ENCODE measurements at regions not wholly inside any gene's neighbourhood (a gene's known extent, or its start where the extent isn't known, plus 50 kb on each side); places are given as distances from the start of the nearest gene placed in this dataset.

DNA sequence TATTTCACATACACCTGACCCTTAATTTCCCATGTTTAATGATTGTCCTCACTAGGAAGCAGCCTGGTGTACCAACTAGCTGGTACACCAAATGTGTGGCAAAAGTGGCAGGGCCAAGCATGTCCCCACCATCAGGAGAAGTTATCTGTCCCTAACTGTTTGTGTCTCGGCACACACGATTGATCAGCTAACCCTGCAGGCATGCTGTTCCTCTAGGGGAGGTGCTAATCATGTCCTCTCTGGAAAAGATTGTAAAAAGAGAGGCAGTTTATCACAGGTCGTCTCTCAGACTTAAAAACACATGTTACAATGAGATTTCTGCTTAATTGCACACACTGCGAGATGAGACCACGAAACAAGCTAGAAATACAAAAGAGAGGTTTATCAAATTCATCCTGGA, 342.7 kb downstream of the DIRAS2 start:
- no peak overlapping the region for H3K4me3 ChIP-seq (ENCODE audit: low read length)
- H3K4me2 ChIP-seq (ENCODE audit: low read depth, low read length), result no peak overlapping the region
- no peaks in the 10 kb centered on the region for H3K9me2 ChIP-seq (replicated peaks; ENCODE audit: insufficient read depth, low read length)
- no peaks in the 10 kb centered on the region for H3K27me3 ChIP-seq (replicated peaks; ENCODE audit: insufficient read depth, low read length)
- no peaks in the 10 kb centered on the region for H3K9me3 ChIP-seq (replicated peaks; ENCODE audit: insufficient read depth, low read length)
- no peaks in the 10 kb centered on the region for H4K20me1 ChIP-seq (ENCODE audit: insufficient read depth, low read length)
- H3K4me1 ChIP-seq (ENCODE audit: low read length), result no peaks in the 10 kb centered on the region
- no peak overlapping the region for H2AFZ ChIP-seq (ENCODE audit: low read length)
- H3K36me3 ChIP-seq (replicated peaks; ENCODE audit: insufficient read depth, low read length), result no peaks in the 10 kb centered on the region
- H3K9ac ChIP-seq (ENCODE audit: low read length), result no peak overlapping the region
- TF ChIP-seq EZH2phosphoT487 (IDR thresholded peaks at IDR 0.05; ENCODE audit: low read length) (no peak), EZH2 (optimal IDR thresholded peaks at IDR 0.05; ENCODE audit: low read depth, low read length) (no peak)
- TF ChIP-seq, protein P1, sequence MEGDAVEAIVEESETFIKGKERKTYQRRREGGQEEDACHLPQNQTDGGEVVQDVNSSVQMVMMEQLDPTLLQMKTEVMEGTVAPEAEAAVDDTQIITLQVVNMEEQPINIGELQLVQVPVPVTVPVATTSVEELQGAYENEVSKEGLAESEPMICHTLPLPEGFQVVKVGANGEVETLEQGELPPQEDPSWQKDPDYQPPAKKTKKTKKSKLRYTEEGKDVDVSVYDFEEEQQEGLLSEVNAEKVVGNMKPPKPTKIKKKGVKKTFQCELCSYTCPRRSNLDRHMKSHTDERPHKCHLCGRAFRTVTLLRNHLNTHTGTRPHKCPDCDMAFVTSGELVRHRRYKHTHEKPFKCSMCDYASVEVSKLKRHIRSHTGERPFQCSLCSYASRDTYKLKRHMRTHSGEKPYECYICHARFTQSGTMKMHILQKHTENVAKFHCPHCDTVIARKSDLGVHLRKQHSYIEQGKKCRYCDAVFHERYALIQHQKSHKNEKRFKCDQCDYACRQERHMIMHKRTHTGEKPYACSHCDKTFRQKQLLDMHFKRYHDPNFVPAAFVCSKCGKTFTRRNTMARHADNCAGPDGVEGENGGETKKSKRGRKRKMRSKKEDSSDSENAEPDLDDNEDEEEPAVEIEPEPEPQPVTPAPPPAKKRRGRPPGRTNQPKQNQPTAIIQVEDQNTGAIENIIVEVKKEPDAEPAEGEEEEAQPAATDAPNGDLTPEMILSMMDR (IDR thresholded peaks at IDR 0.05; ENCODE audit: low read length), result no peak
- no peak overlapping the region for H3K27ac ChIP-seq (ENCODE audit: low read length)
- H3F3A ChIP-seq (ENCODE audit: insufficient read depth, low read length), result no peaks in the 10 kb centered on the region
- no peak for DNase-seq
- H3K79me2 ChIP-seq (ENCODE audit: low read length), result no peaks in the 10 kb centered on the region

DNA sequence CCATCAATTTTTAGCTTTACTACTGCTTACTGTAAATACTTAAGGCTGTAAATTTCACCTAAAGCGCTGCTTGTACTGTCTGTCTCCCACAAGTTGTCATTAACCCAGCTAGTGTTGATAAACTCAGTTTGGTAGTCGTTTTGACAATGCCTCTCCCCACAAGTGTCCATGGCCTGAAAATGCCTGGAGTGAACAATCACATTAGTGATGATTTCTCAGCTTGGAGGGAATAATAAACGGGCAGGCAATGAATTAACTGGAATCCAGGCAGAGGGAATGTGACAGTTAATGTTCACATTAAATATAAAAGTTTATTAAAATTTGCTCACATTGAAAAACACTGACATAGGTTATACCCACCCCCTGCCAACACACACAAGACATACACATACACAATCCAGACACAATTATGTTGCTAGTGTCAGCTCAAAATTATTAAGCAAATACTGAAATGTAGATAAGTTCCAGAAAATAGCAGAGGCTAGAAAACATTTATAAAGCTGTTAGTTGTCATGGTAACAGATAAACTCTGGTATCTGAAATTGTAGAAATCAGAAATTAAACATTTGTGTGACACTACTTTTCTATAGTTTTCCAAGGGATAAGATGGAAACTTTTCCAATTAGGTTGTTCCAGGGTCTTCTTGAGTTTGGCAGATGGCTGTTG, 341.9 kb downstream of the DIRAS2 start:
- Histone ChIP-seq H3K27ac (ENCODE audit: low read length) (no peak overlapping the region), H3K4me3 (ENCODE audit: low read length) (no peak overlapping the region), H3K4me2 (ENCODE audit: low read depth, low read length) (no peak overlapping the region), H3K27me3 (replicated peaks; ENCODE audit: insufficient read depth, low read length) (no peaks in the 10 kb centered on the region), H4K20me1 (ENCODE audit: insufficient read depth, low read length) (no peaks in the 10 kb centered on the region), H3F3A (ENCODE audit: insufficient read depth, low read length) (no peaks in the 10 kb centered on the region), H3K9me3 (replicated peaks; ENCODE audit: insufficient read depth, low read length) (no peaks in the 10 kb centered on the region), H3K36me3 (replicated peaks; ENCODE audit: insufficient read depth, low read length) (no peaks in the 10 kb centered on the region), H3K79me2 (ENCODE audit: low read length) (no peaks in the 10 kb centered on the region), H3K9me2 (replicated peaks; ENCODE audit: insufficient read depth, low read length) (no peaks in the 10 kb centered on the region), H2AFZ (ENCODE audit: low read length) (no peak overlapping the region), H3K4me1 (ENCODE audit: low read length) (no peaks in the 10 kb centered on the region), H3K9ac (ENCODE audit: low read length) (no peak overlapping the region)
- TF ChIP-seq EZH2 (optimal IDR thresholded peaks at IDR 0.05; ENCODE audit: low read depth, low read length) (no peak), EZH2phosphoT487 (IDR thresholded peaks at IDR 0.05; ENCODE audit: low read length) (no peak)
- TF ChIP-seq, protein P1 (IDR thresholded peaks at IDR 0.05; ENCODE audit: low read length), result no peak
- DNase-seq, result no peak

DNA sequence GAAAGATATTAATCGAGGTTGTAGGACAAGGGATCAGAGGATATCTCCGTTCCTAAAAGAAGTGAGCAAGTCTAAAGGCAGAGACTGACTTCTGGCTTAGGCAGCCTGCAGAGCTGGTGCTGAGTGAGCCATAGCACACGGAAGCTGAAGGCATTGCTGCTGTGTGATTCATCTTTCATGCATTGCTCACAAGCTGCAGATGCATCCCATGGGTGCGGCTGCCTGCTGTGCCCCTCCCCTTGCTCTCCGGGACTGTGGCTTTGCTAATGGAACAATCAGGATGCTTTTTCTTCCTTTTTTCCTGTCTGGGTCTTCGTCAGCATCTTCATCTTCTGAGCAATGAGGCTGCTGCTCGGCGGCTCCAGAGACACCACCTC, 341.4 kb downstream of the DIRAS2 start:
- Histone ChIP-seq H4K20me1 (ENCODE audit: insufficient read depth, low read length) (no peaks in the 10 kb centered on the region), H3K36me3 (replicated peaks; ENCODE audit: insufficient read depth, low read length) (no peaks in the 10 kb centered on the region), H3K4me3 (ENCODE audit: low read length) (no peak overlapping the region), H2AFZ (ENCODE audit: low read length) (no peak overlapping the region), H3F3A (ENCODE audit: insufficient read depth, low read length) (no peaks in the 10 kb centered on the region), H3K27me3 (replicated peaks; ENCODE audit: insufficient read depth, low read length) (no peaks in the 10 kb centered on the region), H3K9me3 (replicated peaks; ENCODE audit: insufficient read depth, low read length) (no peaks in the 10 kb centered on the region), H3K4me1 (ENCODE audit: low read length) (no peaks in the 10 kb centered on the region), H3K9ac (ENCODE audit: low read length) (no peak overlapping the region), H3K9me2 (replicated peaks; ENCODE audit: insufficient read depth, low read length) (no peaks in the 10 kb centered on the region), H3K79me2 (ENCODE audit: low read length) (no peaks in the 10 kb centered on the region), H3K27ac (ENCODE audit: low read length) (no peak overlapping the region), H3K4me2 (ENCODE audit: low read depth, low read length) (no peak overlapping the region)
- DNase-seq, result no peak
- TF ChIP-seq, protein P1 (IDR thresholded peaks at IDR 0.05; ENCODE audit: low read length), result no peak
- no peak for TF ChIP-seq EZH2phosphoT487 (IDR thresholded peaks at IDR 0.05; ENCODE audit: low read length)
